Epithelial cell of proximal tubule (primary cell): ENCODE measurements at regions not wholly inside any gene's neighbourhood (a gene's known extent, or its start where the extent isn't known, plus 50 kb on each side); places are given as distances from the start of the nearest gene placed in this dataset.
"Not testable (repeated sequence)": the region's sequence is repeated elsewhere in the genome, so short reads cannot be mapped to it uniquely, and the experiment has no call there.

Experiments used
- DNase-seq: peaks from one replicate; pipeline ENCODE4 v3.0.0-alpha.2; 2011; ENCODE audit warnings: low read depth
- H3K4me3 ChIP-seq: 2 replicates; pipeline ENCODE4 v1.5.1; 2011; ENCODE audit warnings: low read depth, mild to moderate bottlenecking, low read length
- TF ChIP-seq, protein P1 (sequence below): conservative IDR thresholded peaks from 2 replicates; pipeline ENCODE4 v1.5.1; 2012; ENCODE audit warnings: low read depth, mild to moderate bottlenecking, low read length

DNA sequence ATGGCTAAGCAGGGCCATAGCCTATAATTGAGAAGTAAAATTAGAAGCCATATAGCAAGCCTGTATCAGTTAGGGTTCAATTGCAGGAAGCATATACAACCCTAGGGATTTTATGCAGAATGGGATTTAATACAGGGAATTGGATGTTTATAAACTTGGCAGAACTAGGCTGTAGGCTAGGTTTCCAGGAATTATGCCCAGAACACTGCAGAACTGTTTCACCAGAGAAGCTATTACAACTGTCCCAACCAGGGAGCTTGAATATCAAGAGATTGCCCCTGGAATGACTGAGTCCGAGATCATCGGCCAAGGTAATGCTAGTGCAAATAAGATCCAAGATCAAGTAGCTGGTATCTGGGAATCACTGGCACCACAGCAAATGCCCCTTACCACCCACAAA is 64.0 kb downstream of the PRR15 start:
- H3K4me3 ChIP-seq: no peak overlapping the region
- DNase-seq: no peak
- TF ChIP-seq, protein P1, sequence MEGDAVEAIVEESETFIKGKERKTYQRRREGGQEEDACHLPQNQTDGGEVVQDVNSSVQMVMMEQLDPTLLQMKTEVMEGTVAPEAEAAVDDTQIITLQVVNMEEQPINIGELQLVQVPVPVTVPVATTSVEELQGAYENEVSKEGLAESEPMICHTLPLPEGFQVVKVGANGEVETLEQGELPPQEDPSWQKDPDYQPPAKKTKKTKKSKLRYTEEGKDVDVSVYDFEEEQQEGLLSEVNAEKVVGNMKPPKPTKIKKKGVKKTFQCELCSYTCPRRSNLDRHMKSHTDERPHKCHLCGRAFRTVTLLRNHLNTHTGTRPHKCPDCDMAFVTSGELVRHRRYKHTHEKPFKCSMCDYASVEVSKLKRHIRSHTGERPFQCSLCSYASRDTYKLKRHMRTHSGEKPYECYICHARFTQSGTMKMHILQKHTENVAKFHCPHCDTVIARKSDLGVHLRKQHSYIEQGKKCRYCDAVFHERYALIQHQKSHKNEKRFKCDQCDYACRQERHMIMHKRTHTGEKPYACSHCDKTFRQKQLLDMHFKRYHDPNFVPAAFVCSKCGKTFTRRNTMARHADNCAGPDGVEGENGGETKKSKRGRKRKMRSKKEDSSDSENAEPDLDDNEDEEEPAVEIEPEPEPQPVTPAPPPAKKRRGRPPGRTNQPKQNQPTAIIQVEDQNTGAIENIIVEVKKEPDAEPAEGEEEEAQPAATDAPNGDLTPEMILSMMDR: no peak

DNA sequence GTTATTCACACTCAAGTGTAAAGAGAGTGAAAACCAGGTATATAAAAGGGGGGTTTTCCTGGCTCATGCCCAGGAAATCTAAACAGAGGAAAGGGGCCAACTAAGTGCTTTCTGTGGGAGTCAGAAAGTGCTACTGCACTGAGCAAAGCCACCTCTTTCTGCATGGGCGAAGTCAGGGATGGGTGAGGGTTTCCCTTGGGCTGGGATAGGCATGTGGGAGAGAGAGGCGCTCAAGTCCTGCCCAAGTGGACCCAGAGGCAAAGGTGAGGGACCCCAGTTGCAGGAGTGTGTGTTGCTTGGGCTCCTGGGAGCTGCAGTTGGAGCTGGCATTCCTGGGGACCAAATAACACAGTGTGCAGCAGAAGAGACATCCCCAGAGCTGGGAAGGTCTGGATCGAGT is 65.9 kb downstream of the PRR15 start:
- DNase-seq: no peak
- TF ChIP-seq, protein P1: no peak
- no peak overlapping the region for H3K4me3 ChIP-seq

DNA sequence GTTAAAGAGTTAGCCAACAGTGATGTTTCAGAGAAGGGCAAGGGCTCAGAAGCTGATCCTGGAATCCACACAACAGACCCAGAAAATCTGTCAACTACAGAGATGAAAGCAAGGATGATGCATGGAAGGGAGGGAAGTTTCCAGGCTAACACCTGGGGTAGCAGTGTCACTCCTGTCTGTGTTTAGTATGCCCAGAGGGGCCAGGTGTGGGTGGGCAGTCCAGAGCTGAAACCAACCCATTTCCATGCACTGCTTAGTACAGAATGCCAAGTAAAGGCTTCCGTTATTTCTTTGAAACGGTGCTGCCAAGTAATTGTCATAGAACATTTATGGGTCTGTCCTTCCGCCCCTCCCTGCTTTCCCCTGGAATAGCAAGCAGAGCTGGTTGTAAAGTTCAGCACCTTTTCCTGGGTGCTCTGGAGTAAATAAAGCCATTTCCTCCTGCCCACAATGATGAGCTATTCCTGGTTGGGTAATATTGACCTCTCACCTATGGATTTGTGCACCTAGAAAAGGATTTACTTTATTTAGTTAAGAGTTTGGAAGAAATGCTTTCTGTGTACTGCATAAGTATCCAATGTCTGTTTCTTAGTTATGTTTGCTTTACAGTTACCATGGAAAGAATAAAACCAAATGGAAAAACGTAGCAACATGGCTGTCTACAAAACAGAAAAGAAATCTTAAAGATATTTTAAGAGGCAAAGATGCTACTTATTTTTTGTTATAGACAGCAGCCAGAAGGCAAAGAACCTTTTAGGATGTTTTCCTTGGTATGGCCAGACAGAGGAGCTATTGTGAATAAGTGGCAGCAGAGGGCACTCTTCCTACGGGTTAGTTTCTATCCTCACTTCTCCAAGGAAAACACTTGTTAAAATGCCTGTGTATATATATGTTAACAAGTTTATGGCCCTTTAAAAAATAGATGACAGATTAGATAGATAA is 71.7 kb downstream of the PRR15 start:
- not testable (repeated sequence) for DNase-seq, H3K4me3 ChIP-seq
- TF ChIP-seq, protein P1: peak; percentile 69

DNA sequence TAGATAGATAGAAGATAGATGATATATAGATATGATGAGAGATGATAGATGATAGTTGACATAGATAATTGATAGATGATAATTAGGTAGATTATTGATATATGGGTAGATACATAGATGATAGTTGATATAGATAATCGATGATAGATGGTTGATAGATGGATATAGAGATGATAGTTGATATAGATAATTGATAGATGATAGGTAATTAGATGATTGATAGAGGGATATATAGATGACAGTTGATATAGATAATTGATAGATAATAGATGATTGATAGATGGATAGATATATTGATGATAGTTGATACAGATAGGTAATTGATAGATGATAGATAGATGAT is 72.3 kb downstream of the PRR15 start:
- no peak for DNase-seq
- H3K4me3 ChIP-seq: no peak overlapping the region
- TF ChIP-seq, protein P1: no peak

DNA sequence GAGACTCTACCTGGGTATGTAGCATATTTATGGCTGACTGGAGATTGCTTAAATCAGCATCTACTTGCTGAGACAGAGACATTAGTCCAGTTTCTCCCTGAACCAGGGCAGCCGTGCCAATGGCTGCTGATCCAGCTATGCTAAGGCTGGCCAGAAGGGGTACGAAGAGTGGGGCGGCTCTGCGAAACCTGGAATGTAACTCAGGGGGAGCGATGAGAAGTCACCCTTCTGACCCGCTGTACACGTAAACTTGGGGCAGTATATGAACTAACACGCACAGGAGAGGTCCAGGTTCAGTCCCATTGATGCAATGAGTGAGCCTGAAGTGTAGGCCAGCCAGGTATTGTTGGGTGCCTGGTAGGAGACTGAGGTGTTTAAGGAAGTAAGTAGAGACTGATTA is 73.7 kb downstream of the PRR15 start:
- no peak for DNase-seq
- TF ChIP-seq, protein P1: no peak

DNA sequence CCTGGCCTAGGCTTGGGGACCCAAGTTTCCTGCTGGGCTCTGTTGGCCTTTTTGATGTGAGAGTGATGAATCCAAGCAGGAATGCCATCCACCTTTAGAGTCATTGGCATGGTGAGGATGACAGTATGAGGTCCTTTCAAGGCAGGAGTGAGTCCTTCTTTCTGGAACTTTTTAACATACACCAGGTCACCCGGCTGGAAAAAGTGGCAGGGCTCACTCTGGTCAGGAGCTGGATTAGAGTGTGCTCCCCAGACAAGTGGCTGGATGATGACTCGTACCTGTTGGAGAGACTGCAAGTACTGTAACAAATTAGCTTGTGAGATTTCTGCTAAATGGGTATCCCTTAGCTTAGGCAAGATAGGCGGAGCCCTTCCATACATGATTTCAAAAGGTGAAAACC is 75.2 kb downstream of the PRR15 start:
- not testable (repeated sequence) for H3K4me3 ChIP-seq, DNase-seq

More for the DNA sequence above, 73.7 kb downstream of the PRR15 start:
- no peak overlapping the region for H3K4me3 ChIP-seq

DNA sequence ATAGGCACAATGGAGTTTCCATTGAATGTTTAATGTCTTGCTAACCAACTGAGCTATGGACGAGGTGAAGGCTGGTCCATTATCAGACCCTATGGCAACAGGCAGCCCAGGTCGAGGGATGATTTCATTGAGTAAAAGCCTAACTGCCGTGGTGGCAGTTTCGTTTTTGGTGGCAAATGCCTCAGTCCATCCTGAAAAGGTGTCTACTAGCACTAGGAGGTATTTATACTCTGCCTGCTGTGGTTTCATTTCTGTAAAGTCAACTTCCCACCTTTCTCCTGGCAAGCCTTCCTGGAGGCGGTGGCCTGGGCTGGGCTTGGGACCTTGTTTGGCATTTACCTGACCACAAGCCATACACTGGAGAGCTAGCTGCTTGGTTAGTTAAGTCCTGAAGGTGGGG is 75.8 kb downstream of the PRR15 start:
- no peak overlapping the region for H3K4me3 ChIP-seq
- no peak for DNase-seq
- TF ChIP-seq, protein P1: no peak
